GM19455 (cell line): ENCODE measurements at regions not wholly inside any gene's neighbourhood (a gene's known extent, or its start where the extent isn't known, plus 50 kb on each side); places are given as distances from the start of the nearest gene placed in this dataset.

ENCODE experiments used
- ATAC-seq: cut with Tn5 transposase; IDR thresholded peaks from one replicate; pipeline ENCODE4 v1.9.1; 2021; ENCODE audit not compliant: unreplicated experiment

DNA sequence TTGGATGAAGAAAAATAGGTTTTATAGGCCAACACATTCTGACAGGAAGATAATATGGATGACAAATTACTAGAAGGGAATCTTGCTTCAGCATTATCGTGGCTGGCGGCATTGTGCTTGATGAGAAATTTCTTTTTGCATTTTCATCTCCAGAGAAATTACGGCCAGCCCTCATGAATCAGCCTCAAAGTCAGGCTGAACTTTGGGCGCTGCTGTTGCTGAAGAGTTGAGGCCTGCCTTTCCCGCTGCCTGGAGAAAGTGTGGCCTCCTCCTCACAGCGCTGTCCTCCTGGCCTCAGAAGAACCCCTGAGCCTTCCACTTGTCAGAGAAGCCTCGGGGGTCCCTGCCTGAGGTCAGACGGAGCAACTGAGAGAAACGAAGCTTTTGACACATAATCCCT is 272.4 kb upstream of the KCNIP4 start:
- no peak for ATAC-seq

DNA sequence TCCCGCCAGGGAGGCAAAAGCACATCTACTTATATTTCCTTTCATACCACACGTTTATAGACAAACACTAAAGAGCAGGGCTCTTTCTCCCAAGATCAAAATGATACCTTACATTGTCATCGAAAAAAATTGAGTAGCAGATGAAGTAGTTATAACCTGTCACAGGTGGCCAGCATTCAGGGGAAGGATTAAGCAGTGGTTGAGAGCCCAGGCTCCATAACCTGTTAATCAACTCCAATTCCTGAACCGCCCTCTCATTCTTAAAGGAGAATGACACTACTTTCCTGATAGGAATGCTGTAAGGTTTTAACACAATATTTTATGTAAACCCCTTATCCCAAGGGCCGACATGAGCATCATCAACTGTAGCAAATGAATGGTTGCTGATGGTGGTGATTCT is 268.9 kb upstream of the KCNIP4 start:
- no peak for ATAC-seq

DNA sequence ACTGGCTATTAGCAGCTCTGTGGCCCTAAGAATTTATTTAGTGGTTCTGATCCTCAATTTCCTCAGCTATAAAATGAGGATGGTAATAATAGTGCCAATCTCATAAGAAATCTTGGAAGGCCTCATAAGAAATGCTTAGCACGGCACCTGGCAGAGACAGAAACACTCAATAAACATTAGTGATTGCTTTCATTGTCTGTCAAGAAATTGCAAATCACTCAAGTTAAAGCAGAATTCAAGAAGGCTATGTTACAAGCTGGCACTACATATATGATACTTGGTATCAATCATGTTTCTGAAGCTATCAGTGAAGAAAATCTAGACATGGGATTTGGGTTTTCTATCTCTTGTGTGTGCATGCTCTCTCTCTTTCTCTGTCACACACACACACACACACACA is 267.7 kb upstream of the KCNIP4 start:
- no peak for ATAC-seq

DNA sequence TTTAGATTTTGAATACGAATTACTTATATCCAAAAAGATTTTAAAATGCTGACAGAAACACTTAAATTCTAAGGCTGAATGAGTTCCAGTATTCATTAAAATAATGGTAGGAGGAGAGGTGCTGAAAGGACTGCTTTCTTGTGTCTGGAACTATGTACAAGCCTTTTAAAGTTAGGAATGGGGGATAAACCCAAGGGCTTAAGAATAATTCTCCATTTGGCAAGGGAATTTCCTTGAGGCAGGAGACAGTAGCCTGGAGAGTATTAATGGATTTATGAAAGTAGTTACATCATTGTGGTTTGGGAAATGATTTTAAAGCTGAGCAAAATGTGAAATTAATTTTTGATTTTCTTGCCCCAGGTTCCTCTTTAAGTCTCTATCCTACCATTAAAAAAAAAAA is 266.5 kb upstream of the KCNIP4 start:
- ATAC-seq, result no peak

DNA sequence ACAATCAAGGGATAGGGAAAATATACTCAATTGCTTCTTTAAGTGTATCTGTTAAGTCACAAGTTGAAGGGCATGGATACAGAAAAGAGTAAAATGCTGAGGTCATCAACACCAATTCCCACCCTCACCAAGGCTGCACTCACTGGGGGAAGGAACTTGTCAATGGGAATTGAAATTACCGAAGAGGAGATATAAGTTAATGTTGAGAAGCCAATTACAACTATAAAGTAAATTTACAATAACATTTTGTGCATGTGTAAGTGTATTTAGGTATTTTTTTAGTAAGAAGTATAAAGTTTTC is 255.1 kb upstream of the KCNIP4 start:
- ATAC-seq, result no peak

DNA sequence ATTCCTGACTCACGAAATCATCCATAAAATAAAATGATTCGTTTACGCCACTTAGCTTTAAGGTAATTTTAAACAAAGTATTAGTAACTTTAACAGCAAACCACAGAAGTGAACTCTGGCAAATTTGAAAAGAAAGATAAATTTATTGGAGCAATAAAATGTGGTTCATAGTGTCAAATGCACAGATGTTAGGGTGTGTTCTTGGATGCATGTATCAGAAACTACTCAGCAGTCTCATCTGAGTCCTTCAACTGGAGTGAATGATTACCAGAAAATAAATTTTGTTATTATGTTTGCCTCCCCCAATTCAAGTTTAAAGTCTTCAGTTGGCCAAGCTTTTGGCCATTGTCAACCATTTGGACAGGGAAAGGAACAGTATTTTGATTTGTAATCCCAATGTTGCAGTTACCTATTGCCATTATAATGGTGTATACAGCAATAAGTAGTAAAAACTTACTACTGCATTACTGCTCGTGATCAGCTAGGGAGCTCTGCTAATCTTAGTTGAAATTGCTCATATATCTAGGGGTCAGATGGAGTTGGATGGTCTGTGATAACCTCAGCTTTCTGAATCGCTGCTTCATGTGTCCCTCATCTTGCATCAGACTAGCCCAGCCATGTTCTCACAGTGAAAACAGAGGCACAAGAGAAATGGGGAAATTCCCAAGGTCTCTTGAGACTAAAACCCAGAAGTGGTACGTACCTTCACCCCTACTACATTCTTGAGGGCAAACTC is 254.6 kb upstream of the KCNIP4 start:
- no peak for ATAC-seq

DNA sequence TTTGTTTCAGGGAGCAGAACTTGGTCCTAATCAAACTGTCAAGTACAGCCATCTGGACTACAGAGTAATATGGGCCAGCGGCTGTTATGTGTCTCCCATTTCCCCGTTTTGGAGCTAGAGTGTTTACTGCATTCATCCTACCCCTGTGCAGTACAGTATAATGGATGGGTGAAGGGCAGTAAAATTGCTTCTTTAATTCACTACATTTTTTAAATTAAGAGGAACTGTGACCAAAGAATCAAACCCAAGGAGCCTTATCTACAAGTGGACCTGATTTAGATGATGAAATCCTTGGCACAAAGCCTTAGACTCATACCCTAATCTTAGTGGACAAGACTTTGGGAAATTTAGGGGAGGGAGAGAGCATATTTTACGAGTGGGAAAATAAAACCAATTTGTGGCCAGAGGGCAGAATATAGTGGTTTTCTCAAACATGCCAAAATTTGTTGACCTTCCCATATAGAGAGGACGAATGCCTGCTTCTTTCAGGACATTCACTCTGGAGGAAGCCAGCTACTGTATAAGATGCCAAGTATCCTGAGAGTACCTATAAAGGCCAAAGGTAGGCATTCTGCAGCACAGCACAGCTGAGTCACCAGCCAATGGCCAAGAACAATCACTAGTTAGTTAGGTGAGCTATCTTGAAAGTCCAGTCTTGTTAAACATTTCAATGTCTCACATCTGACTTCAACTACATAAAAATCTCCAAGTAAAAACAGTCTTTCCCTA is 253.8 kb upstream of the KCNIP4 start:
- no peak for ATAC-seq

DNA sequence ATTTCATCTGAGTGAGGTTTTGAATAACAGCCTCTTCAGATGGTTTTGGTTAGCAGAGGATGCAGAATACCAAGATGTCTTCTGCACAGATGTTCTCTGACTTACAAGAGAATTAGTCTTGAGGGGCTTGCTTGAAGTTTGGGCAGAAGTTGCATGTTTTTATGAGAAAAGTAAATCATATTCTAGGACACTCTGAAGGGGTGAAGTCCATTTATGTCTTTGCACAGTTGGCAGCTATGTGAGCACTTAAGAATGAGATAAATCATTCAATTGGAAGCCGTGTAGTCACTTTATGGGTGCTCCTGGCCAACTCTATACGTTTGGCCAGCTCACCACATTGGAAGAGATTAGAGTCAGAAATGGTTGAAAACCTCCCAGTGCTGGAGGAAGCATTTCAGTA is 252.7 kb upstream of the KCNIP4 start:
- ATAC-seq, result no peak

DNA sequence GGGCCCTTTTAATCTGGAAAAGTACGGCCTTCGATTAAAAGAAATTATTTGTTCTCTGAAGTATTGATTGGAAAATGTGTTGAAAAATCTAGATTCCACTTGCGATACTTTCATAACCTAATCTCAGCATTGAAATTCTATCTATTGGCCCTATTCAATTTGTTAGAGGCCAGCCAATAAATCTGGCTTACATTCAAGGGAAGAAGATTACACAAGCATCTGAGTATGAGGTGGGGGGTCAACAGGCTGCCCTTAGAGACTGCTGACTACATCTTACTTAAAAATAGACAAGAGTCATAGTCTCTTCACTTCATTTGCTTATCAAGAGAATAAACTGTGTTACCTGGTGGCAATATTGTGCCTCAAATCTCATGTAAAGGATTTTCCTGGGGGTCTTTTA is 248.0 kb upstream of the KCNIP4 start:
- ATAC-seq, result no peak

DNA sequence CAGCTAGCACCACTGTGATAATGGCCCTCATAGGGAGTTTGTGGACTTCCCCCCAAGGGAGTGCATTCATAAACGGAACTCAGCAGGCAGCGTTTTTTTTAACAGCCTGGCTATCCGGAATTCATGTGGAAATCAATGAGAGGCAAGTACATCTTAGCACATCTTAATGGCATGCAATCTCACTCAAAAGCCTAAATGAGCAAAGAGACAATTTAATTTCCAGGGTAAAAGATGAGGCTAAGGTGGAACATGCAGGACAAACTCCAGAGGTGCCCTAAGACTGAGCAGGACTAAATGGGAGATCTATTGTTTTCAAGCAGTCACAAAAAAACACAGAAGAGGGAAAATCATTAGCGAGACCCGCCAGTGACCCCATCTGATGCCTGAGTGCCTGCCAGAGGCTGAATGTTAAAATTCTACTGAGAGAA is 243.5 kb upstream of the KCNIP4 start:
- ATAC-seq, result no peak

DNA sequence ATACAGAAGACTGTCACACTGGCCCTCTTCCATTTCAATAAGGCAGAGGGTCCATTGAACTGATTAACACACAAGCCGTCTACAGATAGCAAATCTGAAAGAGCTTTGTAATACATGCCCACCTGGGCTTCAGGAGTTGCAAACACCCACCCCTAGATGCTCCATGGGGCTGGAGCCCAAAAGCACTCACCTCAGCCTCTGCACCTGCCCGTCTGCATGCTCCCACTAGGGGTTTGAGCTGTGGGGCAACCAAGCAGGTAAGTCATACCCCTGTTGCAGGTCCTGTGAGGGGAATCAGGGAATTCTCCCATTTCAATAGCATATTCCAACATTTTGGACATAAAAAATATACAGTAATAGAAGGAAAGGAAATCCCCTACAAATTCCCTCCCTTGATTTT is 243.0 kb upstream of the KCNIP4 start:
- ATAC-seq, result no peak

DNA sequence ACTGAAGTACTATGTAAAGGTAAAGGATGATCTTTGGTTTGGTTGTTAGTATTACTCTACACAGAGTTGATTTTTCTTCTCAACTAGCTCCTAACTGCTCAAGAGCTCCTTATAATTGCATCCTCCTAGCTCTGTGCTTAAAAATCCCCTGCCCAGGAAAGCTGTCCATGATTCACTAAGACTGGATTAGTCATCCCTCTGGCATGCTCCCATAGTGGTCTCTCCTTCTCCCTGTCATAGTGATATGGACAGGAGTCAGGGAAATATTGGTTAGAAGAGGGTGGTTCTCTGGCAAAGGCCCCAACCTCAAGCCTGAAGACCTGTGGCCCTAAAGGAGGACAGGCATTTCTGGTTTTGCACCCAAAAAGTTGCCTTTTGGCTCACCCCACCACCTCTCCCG is 242.3 kb upstream of the KCNIP4 start:
- no peak for ATAC-seq

DNA sequence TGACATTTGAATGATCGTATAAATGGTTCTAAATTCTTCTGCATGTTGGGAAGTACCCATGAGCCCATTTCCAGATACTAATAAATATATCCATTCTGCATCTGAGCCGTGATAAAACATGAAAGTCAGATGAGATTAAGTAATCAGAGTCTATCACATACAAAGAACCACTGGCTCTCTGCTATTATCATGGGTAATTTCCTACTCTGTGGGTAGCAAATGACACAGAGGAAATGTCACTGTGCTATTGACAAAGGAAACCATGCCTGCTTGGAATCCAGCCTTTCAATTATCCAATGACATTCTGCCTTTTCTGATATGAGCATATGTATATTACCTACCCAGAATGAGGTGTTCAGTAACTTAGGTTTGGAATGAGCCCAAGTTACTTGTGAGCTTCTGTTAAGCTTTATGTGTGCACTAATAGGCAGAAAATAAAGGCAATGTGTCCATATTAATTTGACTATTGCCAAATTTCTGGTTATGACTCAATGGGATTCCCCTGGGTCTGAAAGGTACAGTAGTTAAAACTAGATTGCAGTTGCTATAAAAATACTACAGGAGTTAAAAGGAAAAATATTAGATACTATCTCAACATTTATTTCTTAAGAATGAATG is 238.7 kb upstream of the KCNIP4 start:
- ATAC-seq, result no peak

DNA sequence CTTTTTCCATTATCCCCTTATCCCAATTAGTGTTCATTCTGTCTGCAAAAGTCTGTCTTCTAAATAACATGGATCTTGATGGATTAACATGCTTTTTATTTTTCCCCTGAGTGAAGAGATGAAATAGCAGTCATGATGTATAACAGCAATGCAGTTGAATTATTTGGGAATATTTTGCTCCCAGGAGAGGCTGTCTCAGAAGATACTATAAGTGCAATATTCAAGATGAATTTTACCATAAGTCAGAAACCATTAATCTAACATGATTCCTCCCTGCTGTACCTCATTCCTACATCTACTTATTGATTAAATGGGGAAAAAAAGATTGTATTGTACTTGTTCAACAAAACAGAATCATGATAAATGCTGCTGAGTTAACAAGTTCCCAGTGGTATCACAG is 233.2 kb upstream of the KCNIP4 start:
- ATAC-seq, result no peak

DNA sequence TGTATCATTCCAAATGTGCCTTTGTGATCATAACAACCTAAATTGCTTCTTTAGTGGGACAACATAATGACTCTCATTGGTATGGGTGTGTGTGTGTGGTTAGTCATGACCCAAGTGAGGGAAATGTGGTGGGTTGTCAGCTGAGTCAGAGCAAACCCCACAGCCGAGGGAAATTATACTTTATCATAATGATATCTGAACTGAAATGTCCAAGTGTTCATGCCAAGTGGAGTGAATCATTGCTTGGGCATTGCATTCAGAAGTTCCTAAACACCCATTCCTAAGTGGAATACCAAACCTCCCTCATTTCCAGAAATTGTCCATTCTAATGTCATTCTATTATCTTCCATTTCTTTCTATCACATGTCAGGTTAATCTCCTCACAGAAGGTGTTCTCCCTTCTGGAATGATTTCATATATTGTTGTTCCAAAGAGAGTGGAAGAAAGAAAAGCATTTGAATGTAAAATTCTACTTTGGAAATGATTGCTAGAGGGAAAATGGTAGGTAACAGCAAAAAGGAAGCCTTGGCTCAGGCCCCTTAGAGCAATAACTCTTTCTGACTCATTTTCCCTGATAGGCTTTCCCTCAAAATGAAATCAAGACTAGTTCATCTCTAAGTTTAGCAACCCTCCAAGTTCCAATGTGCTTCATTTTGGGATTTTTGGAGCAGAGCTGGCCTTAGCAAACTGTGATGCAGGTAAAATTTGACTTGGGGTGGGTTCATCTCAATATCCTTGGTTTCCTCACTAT is 230.7 kb upstream of the KCNIP4 start:
- no peak for ATAC-seq

DNA sequence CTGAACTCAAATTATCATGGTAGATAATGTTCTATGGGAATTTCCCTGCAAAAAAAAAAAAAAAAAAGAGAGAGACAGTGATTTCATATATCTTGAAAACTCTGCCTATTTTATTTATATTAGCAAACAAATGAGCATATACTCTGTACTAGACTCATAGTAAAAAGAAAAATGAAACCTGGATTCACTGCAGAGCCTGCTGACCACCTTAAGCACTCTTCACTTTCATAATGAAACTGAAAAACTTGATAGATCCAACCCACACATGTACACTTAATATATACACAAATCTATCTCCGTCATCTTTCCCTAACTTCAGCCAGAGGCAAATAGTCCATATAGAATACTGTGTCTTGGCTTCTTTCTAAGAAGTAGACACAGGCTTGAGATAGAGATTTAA is 226.1 kb upstream of the KCNIP4 start:
- no peak for ATAC-seq

DNA sequence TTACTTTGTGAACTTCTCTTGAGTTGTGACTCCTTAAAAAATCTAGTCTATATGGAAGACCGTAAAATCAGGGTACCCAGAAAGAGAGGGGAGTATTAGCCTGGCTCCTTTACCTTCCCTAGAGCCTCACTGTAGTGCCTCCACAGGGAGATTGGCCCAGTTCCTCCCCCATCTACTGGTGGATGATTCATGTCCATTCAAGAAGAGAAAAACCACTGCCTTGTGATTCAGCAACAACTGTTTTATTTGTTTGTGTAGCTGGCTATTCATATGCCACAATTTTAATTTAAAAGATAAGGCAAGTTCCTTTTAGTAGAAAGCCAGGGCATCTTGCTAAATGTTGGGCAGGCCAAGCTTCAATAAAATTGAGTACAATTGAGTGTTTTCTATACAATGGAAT is 221.8 kb upstream of the KCNIP4 start:
- no peak for ATAC-seq

DNA sequence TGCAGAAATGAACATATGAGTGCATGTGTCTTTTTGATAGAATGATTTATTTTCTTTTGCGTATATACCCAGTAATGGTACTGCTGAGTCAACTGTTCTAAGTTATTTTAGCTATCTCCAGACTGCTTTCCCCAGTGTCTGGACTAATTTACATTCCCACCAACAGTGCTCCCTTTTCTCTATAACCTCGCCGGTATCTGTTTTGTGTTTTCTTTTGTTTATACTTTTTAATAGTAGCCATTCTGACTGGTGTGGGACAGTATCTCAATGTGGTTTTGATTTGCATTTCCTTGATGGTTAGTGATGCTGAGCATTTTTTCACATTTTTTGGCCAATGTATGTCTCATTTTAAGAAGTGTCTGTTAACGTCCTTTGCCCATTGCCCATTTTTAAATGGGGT is 218.6 kb upstream of the KCNIP4 start:
- no peak for ATAC-seq

DNA sequence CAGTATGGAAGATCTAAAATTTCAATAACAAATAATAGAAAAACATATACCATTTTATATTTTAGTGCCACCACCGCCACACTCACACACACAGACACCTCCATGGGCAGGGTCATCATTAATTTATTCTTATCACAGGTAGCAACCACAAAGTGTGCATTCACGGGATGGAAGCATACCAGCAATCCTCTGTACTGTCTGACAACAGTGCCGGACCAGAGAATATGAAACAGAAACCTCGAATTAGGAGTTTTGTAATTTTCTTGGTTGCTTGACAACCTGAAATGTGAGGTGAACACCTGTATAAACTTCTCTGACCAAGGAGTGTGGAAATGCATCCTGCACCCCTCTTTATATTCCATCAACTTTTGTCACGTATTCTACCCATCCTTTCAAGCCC is 213.9 kb upstream of the KCNIP4 start:
- no peak for ATAC-seq

DNA sequence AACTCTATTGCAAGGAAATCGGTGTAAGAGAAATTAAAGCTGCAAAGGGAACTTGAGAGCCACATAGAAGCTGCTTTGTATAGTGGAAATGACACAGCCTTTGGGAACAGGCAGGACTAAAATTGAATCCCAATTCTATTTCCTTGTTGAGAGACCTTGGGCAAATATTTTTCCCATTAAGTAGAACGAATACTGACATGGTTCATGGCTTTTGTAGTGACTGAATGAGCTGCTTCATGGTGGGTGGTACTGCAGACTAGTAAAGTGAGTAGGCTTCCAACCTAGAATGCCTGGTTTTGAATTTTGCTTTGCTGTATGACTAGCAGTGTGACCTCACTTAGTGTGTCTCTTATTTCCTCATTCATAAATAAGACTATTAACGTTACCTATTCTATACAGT is 182.2 kb upstream of the KCNIP4 start:
- ATAC-seq, result no peak

DNA sequence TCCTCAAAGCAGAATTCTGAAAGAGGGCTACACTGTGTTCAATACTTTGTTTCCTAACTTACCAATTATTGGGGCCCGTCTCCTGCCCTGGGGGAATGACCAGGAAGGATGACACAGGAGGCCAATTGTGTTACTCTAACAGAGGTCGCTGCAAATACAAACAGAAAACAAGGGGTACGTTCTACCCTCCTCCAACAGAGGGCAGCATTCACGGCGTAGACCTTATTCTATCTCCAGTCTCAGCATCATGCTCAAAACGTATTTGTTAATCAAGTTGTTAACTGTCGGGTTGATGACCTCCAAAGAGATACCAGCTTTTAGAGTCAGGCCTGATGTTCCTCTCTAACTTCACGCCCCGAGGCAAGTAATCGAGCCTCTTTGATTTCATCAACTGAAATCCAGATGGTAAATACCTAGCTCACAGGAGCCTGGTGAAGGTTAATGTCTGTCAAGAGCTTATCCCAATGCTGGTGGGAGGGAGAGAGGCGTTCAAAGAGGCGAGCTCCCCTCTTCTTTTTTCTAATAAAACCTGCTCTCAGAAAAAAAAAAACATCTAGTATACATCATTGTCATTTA is 181.0 kb upstream of the KCNIP4 start:
- ATAC-seq, result no peak

DNA sequence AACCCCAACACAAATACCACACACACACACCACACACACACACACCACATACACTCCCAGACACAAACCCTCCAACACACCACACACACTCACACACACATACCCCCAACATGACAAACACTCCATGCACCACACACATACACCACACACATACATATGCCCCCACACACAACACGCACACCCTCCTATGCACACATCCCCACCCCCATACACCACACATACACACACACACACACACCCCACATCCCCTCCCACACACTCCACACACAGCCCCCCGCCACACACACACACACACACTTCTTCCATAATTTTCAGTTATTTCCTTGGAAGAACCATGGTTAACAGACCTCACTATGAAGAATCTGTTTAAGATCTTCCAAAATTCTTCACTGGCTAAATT is 173.5 kb upstream of the KCNIP4 start:
- ATAC-seq, result no peak
